ENCODE measurements at regions not wholly inside any gene's neighbourhood (a gene's known extent, or its start where the extent isn't known, plus 50 kb on each side); places are given as distances from the start of the nearest gene placed in this dataset.

DNA sequence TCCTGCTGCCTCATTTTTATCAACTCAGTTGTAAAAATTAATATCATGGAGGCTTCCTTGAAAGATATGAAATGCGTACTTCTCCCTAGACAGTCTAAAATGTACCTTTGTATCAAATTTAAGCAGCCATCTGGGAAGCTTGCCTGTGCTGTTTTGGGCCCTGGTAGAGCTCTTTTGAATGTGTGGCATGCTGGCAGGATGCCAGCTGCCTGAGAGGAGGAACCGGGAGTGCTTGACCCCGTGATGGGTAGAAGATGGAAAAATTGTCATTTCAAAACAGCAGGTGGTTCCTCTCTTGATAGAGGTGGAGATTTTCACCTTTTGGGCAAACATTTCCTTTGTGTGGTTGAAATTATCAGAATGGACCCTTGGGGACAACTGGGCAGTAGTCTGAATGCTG lies 245.3 kb downstream of the RPLP1 start:
- H3K27ac Mint-ChIP-seq (ENCODE audit: unreplicated experiment), result no peak overlapping the region
- H3K4me3 Mint-ChIP-seq (ENCODE audit: unreplicated experiment), result no peak overlapping the region
- H3K9me3 Mint-ChIP-seq (ENCODE audit: unreplicated experiment), result no peaks in the 10 kb centered on the region
- H3K36me3 Mint-ChIP-seq (ENCODE audit: unreplicated experiment), result peaks cover 8% of the 10 kb centered on the region
- DNase-seq, result no peak
- H3K4me1 Mint-ChIP-seq (ENCODE audit: low read depth, unreplicated experiment), result peaks cover 4% of the 10 kb centered on the region
- TF ChIP-seq, protein P1, sequence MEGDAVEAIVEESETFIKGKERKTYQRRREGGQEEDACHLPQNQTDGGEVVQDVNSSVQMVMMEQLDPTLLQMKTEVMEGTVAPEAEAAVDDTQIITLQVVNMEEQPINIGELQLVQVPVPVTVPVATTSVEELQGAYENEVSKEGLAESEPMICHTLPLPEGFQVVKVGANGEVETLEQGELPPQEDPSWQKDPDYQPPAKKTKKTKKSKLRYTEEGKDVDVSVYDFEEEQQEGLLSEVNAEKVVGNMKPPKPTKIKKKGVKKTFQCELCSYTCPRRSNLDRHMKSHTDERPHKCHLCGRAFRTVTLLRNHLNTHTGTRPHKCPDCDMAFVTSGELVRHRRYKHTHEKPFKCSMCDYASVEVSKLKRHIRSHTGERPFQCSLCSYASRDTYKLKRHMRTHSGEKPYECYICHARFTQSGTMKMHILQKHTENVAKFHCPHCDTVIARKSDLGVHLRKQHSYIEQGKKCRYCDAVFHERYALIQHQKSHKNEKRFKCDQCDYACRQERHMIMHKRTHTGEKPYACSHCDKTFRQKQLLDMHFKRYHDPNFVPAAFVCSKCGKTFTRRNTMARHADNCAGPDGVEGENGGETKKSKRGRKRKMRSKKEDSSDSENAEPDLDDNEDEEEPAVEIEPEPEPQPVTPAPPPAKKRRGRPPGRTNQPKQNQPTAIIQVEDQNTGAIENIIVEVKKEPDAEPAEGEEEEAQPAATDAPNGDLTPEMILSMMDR (IDR thresholded peaks at IDR 0.05; ENCODE audit: partially characterized antibody, unreplicated experiment), result no peak
- peaks cover 10% of the 10 kb centered on the region for H3K27me3 Mint-ChIP-seq (ENCODE audit: unreplicated experiment)

DNA sequence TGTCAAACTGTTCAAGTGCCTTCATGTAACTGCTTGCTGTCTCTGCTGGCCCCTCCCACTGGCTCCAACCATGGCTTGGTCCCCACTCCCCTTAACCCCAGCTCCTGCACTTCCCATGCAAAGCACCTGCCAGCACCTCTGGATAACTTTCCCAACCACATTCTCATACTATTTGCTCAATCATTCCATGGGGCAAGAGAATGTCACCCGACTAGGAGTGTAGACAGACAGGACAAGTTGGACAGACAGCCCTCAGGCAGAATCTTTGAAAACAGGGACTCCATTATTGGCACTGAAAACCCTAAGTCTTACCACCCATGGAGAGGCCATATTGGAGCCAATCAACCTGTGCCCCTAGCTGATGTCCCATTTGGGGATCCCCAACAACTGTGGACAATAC lies 246.5 kb downstream of the RPLP1 start:
- TF ChIP-seq, protein P1 (IDR thresholded peaks at IDR 0.05; ENCODE audit: partially characterized antibody, unreplicated experiment), result no peak
- DNase-seq, result no peak
- Mint-ChIP-seq H3K4me3 (ENCODE audit: unreplicated experiment) (no peak overlapping the region), H3K36me3 (ENCODE audit: unreplicated experiment) (peaks cover 8% of the 10 kb centered on the region), H3K9me3 (ENCODE audit: unreplicated experiment) (no peaks in the 10 kb centered on the region), H3K27ac (ENCODE audit: unreplicated experiment) (no peak overlapping the region), H3K27me3 (ENCODE audit: unreplicated experiment) (peaks cover 10% of the 10 kb centered on the region), H3K4me1 (ENCODE audit: low read depth, unreplicated experiment) (peaks cover 3% of the 10 kb centered on the region)

DNA sequence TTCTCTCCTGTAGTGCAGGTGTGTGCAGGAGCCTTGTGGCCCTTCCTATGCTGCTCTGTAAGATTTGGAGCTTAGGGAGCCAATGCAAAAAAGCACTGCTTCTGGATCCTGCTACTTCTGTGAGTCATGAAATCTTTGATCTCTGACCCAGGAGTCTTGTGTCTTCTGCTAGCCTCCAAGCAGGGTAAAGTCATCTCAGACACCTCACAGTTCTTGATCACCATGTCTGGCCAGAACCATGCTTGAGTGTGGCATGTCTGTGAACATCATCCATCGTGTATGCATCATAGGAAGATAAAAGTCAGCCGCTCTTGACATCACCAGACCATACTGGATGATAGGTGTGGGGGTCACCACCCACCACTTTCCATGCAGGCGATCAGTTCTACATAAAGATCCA lies 247.8 kb downstream of the RPLP1 start:
- DNase-seq, result no peak
- Mint-ChIP-seq H3K9me3 (ENCODE audit: unreplicated experiment) (no peaks in the 10 kb centered on the region), H3K36me3 (ENCODE audit: unreplicated experiment) (peaks cover 3% of the 10 kb centered on the region), H3K27me3 (ENCODE audit: unreplicated experiment) (peaks cover 4% of the 10 kb centered on the region), H3K27ac (ENCODE audit: unreplicated experiment) (no peak overlapping the region), H3K4me1 (ENCODE audit: low read depth, unreplicated experiment) (peaks cover 3% of the 10 kb centered on the region), H3K4me3 (ENCODE audit: unreplicated experiment) (no peak overlapping the region)
- TF ChIP-seq, protein P1 (IDR thresholded peaks at IDR 0.05; ENCODE audit: partially characterized antibody, unreplicated experiment), result no peak

DNA sequence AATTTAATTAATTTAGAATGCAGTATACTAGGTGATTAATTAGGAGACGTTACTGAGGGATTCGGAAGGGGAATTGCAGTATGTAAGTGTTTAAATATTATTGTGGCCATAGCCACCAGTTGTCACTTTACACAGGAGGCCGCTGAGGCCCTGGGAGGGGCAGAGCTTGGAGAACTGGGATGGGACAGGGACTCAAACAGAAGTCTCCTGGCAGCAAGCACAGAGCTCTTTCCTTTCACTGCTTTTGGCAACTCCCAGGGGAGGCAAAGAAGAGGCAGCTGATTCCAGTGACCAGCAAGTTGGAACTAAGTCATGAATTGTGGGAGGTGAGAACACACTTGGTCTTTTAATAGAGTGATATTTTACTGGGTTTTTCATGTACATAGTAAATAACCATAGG lies 248.6 kb downstream of the RPLP1 start:
- TF ChIP-seq, protein P1 (IDR thresholded peaks at IDR 0.05; ENCODE audit: partially characterized antibody, unreplicated experiment), result no peak
- DNase-seq, result no peak
- Mint-ChIP-seq H3K9me3 (ENCODE audit: unreplicated experiment) (no peaks in the 10 kb centered on the region), H3K27ac (ENCODE audit: unreplicated experiment) (no peak overlapping the region), H3K4me3 (ENCODE audit: unreplicated experiment) (no peak overlapping the region), H3K36me3 (ENCODE audit: unreplicated experiment) (peaks cover 3% of the 10 kb centered on the region), H3K4me1 (ENCODE audit: low read depth, unreplicated experiment) (peaks cover 3% of the 10 kb centered on the region), H3K27me3 (ENCODE audit: unreplicated experiment) (peaks cover 3% of the 10 kb centered on the region)

DNA sequence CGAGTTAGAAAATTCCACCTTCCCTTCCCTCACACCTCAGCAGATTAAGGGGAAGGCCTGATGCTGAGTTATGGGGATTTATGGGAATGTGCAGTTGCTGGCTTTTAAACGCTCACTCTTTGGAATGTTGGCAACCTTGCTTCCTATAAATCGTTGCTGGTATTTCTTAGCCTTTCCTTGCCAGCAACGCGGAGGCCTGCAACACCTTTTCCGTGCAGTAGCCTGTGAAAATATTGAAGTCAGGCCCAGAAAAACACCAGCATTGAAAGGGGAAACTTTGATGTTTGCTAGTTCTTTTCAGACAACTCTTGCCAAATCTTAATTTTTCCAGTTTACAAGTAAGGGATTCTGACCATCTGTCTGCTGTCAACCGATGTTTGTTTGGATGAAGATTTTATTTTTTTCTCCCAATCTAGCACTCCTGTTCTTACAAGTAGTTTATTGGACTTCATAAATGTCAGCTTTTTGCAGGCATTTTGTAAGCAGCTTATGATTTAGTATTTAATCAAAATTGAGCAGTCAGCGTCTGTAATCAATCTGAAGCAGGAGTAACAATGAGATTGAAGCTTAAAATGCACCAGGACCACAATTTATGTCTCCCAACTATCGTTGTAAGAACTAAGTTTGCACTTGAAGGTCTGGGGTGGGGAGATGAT lies 251.0 kb downstream of the RPLP1 start:
- peaks cover 2% of the 10 kb centered on the region for H3K9me3 Mint-ChIP-seq (ENCODE audit: unreplicated experiment)
- H3K4me3 Mint-ChIP-seq (ENCODE audit: unreplicated experiment), result no peak overlapping the region
- TF ChIP-seq, protein P1 (IDR thresholded peaks at IDR 0.05; ENCODE audit: partially characterized antibody, unreplicated experiment), result no peak
- no peak overlapping the region for H3K27ac Mint-ChIP-seq (ENCODE audit: unreplicated experiment)
- H3K36me3 Mint-ChIP-seq (ENCODE audit: unreplicated experiment), result peaks cover 13% of the 10 kb centered on the region
- peaks cover 3% of the 10 kb centered on the region for H3K27me3 Mint-ChIP-seq (ENCODE audit: unreplicated experiment)
- no peak for DNase-seq
- no peaks in the 10 kb centered on the region for H3K4me1 Mint-ChIP-seq (ENCODE audit: low read depth, unreplicated experiment)

All from glutamatergic neuron (in vitro differentiated cells).